Kidney (tissue), 13 donors: ENCODE measurements at regions not wholly inside any gene's neighbourhood (a gene's known extent, or its start where the extent isn't known, plus 50 kb on each side); places are given as distances from the start of the nearest gene placed in this dataset.

ENCODE experiments used
- DNase-seq, 5 donors: peaks; one replicate each; pipeline ENCODE4 v3.0.0-alpha.2; 2013 to 2020
- FAIRE-seq: peaks from 2 replicates; lab custom pipeline; 2012; peaks lifted over from hg19 to GRCh38; lab: Jason Lieb, UNC
- H3K27ac ChIP-seq, 2 donors: one replicate each; pipeline ENCODE4 v1.7.0; 2013; ENCODE audit warnings: low read depth in 2 of 2, low read length in 2 of 2, inconsistent platforms in 1 of 2
- H3K27me3 ChIP-seq: one replicate; pipeline ENCODE4 v1.7.1; 2013; ENCODE audit warnings: low read length, inconsistent platforms; ENCODE audit not compliant: control insufficient read depth, insufficient read depth
- H3K36me3 ChIP-seq, 3 donors: one replicate each; pipeline versions ENCODE4 v1.7.0 to v1.7.1; 2013; ENCODE audit warnings: low read length in 3 of 3, control low read depth in 1 of 3, inconsistent platforms in 1 of 3; ENCODE audit not compliant: insufficient read depth in 3 of 3, control insufficient read depth in 2 of 3
- H3K4me1 ChIP-seq, 3 donors: one replicate each; pipeline versions ENCODE4 v1.7.0 to v1.7.1; 2013; ENCODE audit warnings: low read length in 3 of 3, inconsistent platforms in 1 of 3, low read depth in 1 of 3; ENCODE audit not compliant: control insufficient read depth in 2 of 3, insufficient read depth in 2 of 3
- H3K4me3 ChIP-seq, 3 donors: one replicate each; pipeline versions ENCODE4 v1.7.0 to v1.8.1; 2013; ENCODE audit warnings: low read length in 3 of 3, control low read depth in 1 of 3, inconsistent platforms in 1 of 3
- H3K9ac ChIP-seq, 3 donors: one replicate each; pipeline versions ENCODE4 v1.7.0 to v1.7.1; 2013; ENCODE audit warnings: low read length in 3 of 3, control low read depth in 1 of 3, inconsistent platforms in 1 of 3
- H3K9me3 ChIP-seq, 3 donors: one replicate each; pipeline versions ENCODE4 v1.7.0 to v1.7.1; 2013; ENCODE audit warnings: low read length in 3 of 3, control low read depth in 1 of 3, inconsistent platforms in 1 of 3; ENCODE audit not compliant: control insufficient read depth in 2 of 3, insufficient read depth in 1 of 3
- intact Hi-C: fragments of 100-400 bp; cut with DNase I; formaldehyde crosslinking; loops from one replicate; pipeline ENCODE4 v1.11.1; 2022
- TF ChIP-seq, protein P1 (sequence below): IDR thresholded peaks from 3 replicates; pipeline ENCODE4 v1.5.1; 2012; ENCODE audit warnings: mild to moderate bottlenecking, moderate library complexity, borderline replicate concordance; ENCODE audit not compliant: insufficient read depth; ENCODE audit errors: extremely low read depth
- donor health status: control.
- donor health status: control.
- donor health status: control.
- donor health status: control.
- donor health status: control.
- donor health status: DM: yes; HTN: yes; CAD: no.
- donor health status: Normal renal cell carcinoma (clear cell type).

DNA sequence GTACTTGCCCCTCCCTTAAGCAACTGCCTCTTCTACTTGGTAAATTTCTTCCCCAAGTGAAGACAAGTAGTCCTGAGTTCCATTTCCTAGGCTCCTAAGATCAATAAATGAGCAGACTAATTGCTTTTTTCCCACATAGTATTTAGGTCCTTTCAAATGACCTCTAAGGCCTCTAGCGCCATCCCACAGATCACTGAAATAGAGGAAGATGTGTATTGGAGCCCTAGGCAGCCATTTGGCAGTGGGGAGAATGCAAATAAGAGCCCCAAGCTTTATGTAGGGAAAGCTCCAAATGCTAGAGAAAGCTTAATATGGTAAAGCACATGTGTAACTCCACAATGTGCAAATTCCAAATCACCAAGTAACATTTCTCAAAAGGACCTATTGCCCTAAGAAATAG lies 316.5 kb upstream of the PHF14 start:
- FAIRE-seq: no peak

GRCh38 chr7:10657837-10658236 lies 315.8 kb upstream of the PHF14 start:
- Histone ChIP-seq H3K36me3 (no peaks in the 10 kb centered on the region), H3K9ac (no peak overlapping the region), H3K27ac (no peak overlapping the region), H3K27me3 (no peaks in the 10 kb centered on the region), H3K9me3 (no peaks in the 10 kb centered on the region), H3K4me3 (no peak overlapping the region), H3K4me1 (no peaks in the 10 kb centered on the region)
- intact Hi-C loops: no loop called here
- no peak for DNase-seq
- TF ChIP-seq, protein P1, sequence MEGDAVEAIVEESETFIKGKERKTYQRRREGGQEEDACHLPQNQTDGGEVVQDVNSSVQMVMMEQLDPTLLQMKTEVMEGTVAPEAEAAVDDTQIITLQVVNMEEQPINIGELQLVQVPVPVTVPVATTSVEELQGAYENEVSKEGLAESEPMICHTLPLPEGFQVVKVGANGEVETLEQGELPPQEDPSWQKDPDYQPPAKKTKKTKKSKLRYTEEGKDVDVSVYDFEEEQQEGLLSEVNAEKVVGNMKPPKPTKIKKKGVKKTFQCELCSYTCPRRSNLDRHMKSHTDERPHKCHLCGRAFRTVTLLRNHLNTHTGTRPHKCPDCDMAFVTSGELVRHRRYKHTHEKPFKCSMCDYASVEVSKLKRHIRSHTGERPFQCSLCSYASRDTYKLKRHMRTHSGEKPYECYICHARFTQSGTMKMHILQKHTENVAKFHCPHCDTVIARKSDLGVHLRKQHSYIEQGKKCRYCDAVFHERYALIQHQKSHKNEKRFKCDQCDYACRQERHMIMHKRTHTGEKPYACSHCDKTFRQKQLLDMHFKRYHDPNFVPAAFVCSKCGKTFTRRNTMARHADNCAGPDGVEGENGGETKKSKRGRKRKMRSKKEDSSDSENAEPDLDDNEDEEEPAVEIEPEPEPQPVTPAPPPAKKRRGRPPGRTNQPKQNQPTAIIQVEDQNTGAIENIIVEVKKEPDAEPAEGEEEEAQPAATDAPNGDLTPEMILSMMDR: no peak
- FAIRE-seq: no peak

More for the DNA sequence above, 316.5 kb upstream of the PHF14 start:
- H3K4me3 ChIP-seq: no peak overlapping the region
- no peaks in the 10 kb centered on the region for H3K9me3 ChIP-seq
- H3K36me3 ChIP-seq: no peaks in the 10 kb centered on the region
- H3K4me1 ChIP-seq: no peaks in the 10 kb centered on the region
- intact Hi-C loops: no loop called here
- no peak for DNase-seq
- H3K27me3 ChIP-seq: no peaks in the 10 kb centered on the region
- H3K9ac ChIP-seq: no peak overlapping the region
- H3K27ac ChIP-seq: no peak overlapping the region
- TF ChIP-seq, protein P1: no peak

- Histone ChIP-seq H3K27me3 (no peaks in the 10 kb centered on the region), H3K9ac (no peak overlapping the region), H3K27ac (no peak overlapping the region), H3K4me3 (no peak overlapping the region), H3K36me3 (no peaks in the 10 kb centered on the region), H3K9me3 (no peaks in the 10 kb centered on the region), H3K4me1 (no peaks in the 10 kb centered on the region)
- FAIRE-seq: no peak
- TF ChIP-seq, protein P1: no peak
- intact Hi-C loops: no loop called here
- no peak for DNase-seq
Measured at GRCh38 chr7:10662491-10662890, 311.2 kb upstream of the PHF14 start.
